Testis (tissue), 2 donors: ENCODE measurements at regions not wholly inside any gene's neighbourhood (a gene's known extent, or its start where the extent isn't known, plus 50 kb on each side); places are given as distances from the start of the nearest gene placed in this dataset.

Experiments
- POLR2A ChIP-seq: fragments of 450-650 bp; IDR thresholded peaks from one replicate; pipeline ENCODE4 v1.6.1; 2017; ENCODE audit warnings: antibody characterized with exemption, mild to moderate bottlenecking, moderate library complexity
- TF ChIP-seq, protein P1 (sequence below), 3 experiments: fragments of 450-650 bp in 2 of 3; fragments of 200-600 bp in 1 of 3; sonication (generic) in 1 of 3; IDR thresholded peaks; one replicate each; pipeline ENCODE4 v1.5.1; 2016 to 2019; ENCODE audit warnings: antibody characterized with exemption in 3 of 3, mild to moderate bottlenecking in 2 of 3, moderate library complexity in 1 of 3

DNA sequence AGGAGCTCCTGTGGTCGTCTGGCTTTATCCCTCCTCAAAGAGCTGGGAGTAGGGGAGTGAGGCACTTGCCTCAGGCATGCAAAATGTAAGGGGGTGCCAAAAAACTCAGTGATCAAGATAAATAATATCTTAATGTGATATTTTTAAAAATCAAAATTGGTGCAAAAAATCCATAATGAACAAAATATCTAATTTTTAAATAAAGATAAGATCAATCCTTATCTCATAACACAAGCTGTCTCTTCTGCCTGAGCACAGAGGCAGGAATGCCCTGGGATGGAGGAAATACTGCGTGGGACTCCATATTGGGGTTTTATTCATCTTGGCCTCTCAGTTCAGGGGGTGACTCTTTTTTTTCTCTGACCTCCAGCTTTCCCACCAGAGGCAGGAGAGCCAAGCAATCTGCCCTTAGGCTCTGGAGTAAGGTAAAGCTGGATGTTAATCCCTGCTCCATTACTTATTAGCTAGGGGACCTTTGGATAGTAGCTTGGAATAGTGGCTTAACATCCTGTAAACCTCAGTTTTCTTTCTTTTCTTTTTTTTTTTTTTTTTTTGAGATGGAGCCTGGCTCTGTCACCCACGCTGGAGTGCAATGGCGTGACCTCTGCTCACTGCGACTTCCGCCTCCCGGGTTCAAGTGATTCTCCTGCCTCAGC is 77.3 kb upstream of the NFASC start:
- no peak for TF ChIP-seq POLR2A
- TF ChIP-seq, protein P1, sequence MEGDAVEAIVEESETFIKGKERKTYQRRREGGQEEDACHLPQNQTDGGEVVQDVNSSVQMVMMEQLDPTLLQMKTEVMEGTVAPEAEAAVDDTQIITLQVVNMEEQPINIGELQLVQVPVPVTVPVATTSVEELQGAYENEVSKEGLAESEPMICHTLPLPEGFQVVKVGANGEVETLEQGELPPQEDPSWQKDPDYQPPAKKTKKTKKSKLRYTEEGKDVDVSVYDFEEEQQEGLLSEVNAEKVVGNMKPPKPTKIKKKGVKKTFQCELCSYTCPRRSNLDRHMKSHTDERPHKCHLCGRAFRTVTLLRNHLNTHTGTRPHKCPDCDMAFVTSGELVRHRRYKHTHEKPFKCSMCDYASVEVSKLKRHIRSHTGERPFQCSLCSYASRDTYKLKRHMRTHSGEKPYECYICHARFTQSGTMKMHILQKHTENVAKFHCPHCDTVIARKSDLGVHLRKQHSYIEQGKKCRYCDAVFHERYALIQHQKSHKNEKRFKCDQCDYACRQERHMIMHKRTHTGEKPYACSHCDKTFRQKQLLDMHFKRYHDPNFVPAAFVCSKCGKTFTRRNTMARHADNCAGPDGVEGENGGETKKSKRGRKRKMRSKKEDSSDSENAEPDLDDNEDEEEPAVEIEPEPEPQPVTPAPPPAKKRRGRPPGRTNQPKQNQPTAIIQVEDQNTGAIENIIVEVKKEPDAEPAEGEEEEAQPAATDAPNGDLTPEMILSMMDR (IDR thresholded peaks at IDR 0.05) = no peak
